SH-SY5Y (cell line): ENCODE measurements at regions not wholly inside any gene's neighbourhood (a gene's known extent, or its start where the extent isn't known, plus 50 kb on each side); places are given as distances from the start of the nearest gene placed in this dataset.

Source experiments
- GATA2 ChIP-seq: IDR thresholded peaks from 2 replicates; pipeline ENCODE4 v1.6.1; 2011; ENCODE audit warnings: mild to moderate bottlenecking, low read depth, low read length
- GATA3 ChIP-seq: IDR thresholded peaks from 2 replicates; pipeline ENCODE4 v1.6.1; 2011; ENCODE audit warnings: low read depth, mild to moderate bottlenecking, low read length, moderate library complexity

- TF ChIP-seq GATA2 (no peak), GATA3 (no peak)
Measured at GRCh38 chr2:42114091-42114490, 55.1 kb upstream of the EML4 start.
